GM19351 (cell line): ENCODE measurements at regions not wholly inside any gene's neighbourhood (a gene's known extent, or its start where the extent isn't known, plus 50 kb on each side); places are given as distances from the start of the nearest gene placed in this dataset.
"Not testable (repeated sequence)": the region's sequence is repeated elsewhere in the genome, so short reads cannot be mapped to it uniquely, and the experiment has no call there.

Experiments used
- ATAC-seq: cut with Tn5 transposase; IDR thresholded peaks from one replicate; pipeline ENCODE4 v1.9.1; 2021; ENCODE audit warnings: mild to moderate bottlenecking, moderate library complexity; ENCODE audit not compliant: unreplicated experiment

DNA sequence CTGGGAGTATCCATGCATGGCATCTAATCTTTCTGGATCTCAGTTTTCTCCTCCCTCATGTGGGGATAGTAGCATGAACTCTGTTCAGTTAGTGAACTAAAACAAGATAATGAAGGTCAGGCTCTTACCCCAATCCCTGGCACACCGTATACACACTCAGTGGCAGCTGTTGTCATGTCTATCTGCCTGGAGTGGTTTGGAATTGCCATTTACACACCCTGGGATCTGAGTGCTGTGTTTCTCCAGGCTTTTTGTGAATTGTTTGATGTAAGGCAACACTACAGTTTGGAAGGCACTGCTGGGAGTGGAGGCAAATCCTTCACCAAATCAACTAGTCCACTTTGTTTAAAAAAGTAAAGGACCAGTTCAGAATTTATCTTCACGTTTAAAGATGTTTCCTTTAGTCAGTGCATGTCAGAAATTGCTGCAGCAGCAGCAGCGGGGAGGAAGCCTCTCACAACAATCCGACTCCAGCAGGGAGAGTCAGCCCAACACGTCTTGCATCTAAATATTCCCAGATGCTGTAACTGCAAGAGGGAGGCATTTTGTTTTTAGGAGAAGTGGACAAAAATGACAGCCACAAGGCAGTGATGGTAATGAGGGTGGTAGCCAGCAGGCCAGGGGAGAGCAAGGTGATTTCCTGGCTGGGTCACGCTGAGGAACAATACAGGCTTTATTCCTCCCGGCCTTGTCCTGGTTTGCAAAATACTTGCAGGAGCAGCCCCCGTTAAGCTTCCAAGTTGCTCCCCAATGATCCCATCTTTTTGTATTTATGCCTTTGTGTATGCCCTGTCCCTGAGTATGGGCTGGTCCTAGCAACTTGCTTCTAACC, 128.5 kb upstream of the LRIG1 start:
- ATAC-seq = no peak

GRCh38 chr3:66629982-66630368, 129.2 kb upstream of the LRIG1 start:
- ATAC-seq = no peak

DNA sequence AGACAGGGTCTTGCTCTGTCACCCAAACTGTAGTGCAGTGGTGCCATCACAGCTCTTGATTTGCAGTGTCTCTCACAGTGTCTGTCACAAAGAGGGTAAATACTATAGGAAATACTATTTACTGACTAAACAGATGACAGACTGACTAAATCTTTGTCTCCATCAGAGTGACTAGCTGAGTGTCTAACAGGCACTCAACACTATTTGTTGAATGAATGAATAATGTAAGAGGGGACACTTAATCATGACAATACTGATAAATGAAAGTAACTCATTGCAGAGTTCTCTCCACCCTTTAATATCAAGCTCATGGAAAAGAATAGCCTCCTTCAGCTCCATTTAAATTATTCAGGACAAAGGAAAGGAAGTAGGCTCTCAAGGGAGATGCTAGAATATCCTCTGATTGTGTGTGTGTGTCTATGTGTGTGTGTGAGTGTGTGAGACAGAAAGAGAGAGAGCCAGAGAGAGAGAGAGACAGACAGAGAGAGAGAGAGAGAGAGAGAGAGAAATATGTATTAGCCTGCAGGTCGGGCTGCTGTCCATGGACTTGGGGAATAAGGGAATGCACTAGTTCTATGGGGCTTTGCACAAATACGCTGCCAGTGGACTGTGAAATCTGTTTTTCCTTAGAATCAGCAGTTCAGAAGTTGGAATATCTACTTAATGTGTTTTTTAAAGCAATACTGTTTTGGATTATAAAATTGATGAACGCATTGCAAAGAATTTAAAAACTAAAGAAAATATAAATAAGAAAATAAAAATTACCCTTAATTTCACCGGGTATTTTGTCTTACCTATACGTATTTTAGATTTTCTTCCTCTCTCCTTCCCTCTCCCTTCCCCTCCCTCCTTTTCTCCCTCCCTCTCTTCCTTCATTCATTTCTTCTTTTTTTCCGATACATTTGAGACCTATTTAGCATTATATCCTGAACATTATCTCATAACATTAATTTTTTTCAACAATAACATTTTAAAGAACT, 132.9 kb upstream of the LRIG1 start:
- no peak for ATAC-seq

- peak; percentile 85 for ATAC-seq
These were observed 137.9 kb upstream of the LRIG1 start for GRCh38 chr3:66638717-66639116.

DNA sequence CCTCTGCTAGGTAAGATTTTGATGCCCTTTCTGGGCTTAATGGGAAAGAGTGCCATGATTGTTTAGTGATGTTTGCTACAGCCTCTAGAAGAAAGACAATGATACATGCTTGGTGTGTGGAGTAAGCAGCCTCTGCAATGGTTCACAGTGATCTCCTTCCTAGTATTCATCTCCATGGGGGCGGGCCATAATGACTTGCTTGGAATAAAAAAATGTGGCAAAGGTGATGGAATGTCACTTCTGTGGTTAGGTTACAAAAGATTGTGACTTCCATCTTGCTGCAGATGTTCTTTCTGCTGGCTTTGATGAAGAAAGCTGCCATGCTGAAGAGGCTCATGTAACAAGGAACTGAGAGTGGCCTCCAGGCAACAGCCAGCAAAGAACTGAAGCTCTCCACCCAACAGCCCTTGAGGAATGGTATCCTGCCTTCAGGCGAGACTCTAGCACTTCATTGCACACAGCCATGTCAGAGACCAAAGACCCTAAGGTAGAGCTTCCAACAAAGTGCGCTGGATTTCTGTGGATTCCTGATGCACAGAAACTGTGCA, 139.1 kb upstream of the LRIG1 start:
- no peak for ATAC-seq

- no peak for ATAC-seq
These were observed 141.2 kb upstream of the LRIG1 start for GRCh38 chr3:66642019-66642418.

GRCh38 chr3:66642484-66642883, 141.7 kb upstream of the LRIG1 start:
- no peak for ATAC-seq

DNA sequence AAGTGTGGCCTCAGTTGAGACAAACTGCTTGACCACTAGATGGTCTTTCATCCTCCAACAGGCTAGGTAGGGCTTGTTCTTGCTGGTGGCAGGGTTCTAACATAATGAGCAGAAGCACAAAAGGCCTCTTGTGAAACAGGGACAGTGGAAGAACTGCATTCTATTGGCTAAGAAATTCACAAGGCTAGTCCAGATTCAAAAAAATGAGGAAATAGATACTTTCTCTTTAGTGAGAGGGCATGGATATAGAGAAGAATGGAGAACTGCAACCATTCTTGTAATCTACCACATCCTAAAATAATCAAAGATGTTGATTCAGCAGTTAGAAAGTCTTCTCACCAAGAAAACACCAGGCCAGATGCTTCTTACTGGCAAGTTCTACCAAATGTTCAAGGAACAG, 143.7 kb upstream of the LRIG1 start:
- ATAC-seq = no peak

- no peak for ATAC-seq
These were observed 148.2 kb upstream of the LRIG1 start for GRCh38 chr3:66648975-66649374.

- ATAC-seq = not testable (repeated sequence)
These were observed 150.7 kb upstream of the LRIG1 start for GRCh38 chr3:66651520-66651919.

- not testable (repeated sequence) for ATAC-seq
These were observed 151.3 kb upstream of the LRIG1 start for GRCh38 chr3:66652100-66652499.

DNA sequence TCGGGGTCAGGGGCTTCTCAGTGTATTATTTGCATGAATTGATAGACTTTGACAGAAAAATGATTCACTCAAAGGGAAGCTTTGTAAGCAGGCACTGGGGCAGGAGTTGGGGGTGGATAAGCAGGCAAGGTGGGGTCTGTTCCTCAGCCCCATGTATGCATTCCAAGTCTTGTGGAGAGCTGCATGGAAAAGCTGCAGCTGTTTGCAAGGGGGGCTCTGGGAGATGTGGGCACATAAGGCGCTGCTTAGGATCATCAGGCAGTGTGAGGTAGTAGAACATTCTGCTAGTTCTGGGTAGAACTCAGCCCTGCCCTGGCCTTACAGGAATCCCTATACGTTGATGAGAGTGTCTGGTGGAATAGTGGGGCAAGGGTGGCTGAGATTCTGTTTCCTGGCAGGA, 154.2 kb upstream of the LRIG1 start:
- ATAC-seq = no peak

DNA sequence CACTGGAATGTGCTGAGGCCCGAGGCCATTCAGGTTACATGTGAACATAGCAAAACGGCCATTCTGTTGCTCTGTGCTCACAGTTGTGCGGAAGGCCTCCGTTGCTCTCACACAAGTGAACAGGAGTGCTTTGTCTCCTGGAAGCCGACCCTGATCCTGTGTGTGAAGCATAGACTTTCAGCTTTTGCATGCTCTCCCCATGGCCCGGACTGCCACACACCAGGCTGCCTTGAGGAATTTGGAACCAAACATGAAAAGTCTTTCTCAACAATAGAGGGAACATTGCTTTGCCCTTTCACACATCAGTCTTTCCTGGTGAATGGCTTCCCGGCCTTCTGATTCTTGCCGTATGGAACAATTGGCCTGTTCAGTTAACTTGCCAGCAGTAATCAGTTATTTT, 154.8 kb upstream of the LRIG1 start:
- no peak for ATAC-seq

- ATAC-seq = no peak
These were observed 155.8 kb upstream of the LRIG1 start for GRCh38 chr3:66656609-66657008.

GRCh38 chr3:66659056-66659455, 158.2 kb upstream of the LRIG1 start:
- ATAC-seq = no peak

GRCh38 chr3:66661628-66662027, 160.8 kb upstream of the LRIG1 start:
- no peak for ATAC-seq

DNA sequence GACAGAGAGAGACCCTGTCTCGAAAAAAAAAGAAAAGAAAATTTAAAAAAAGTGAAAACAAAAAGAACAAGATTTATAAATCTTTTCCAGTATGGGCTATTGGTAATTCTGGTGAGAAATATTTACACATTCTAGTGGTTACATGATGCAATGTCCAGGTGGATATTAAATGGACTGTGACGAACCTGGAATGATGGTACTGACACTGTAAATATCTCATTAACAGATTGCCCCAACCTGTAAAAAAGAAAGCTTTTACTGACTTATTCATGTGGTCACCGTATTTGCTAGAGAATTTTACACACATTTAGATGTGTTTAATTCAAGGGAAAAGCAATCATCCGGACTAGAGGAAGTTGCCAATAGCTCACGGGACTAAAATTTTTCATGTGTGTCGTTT, 162.1 kb upstream of the LRIG1 start:
- ATAC-seq = no peak

- ATAC-seq = no peak
These were observed 164.3 kb upstream of the LRIG1 start for GRCh38 chr3:66665021-66665695.

GRCh38 chr3:66666362-66666761, 165.5 kb upstream of the LRIG1 start:
- no peak for ATAC-seq

- no peak for ATAC-seq
These were observed 166.4 kb upstream of the LRIG1 start for GRCh38 chr3:66667263-66667662.

DNA sequence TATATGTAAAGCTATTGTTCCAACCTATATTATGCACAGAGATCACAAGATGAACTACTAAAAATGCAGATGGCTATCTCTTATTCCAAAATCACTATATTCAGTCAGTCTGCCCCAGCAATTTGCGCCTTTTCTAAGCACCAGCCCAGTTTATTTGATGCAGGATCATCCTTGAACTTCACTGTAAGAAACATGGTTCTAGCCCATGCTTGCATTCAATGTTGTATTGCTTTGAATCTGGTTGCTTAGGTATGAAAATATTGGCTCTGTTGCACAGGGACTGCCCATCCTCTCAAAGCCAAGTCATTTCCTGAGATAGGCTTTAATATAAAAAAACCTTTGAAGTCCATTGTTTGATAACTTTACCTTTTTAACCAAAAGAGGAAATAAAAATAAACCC, 170.5 kb upstream of the LRIG1 start:
- no peak for ATAC-seq
